Fibroblast of villous mesenchyme (primary cell): ENCODE measurements at regions not wholly inside any gene's neighbourhood (a gene's known extent, or its start where the extent isn't known, plus 50 kb on each side); places are given as distances from the start of the nearest gene placed in this dataset.

Experiments
- DNase-seq: peaks from one replicate; pipeline ENCODE4 v3.0.0-alpha.2; 2010; ENCODE audit warnings: low read depth
- H3K4me3 ChIP-seq: 2 replicates; pipeline ENCODE4 v1.5.1; 2011; ENCODE audit warnings: low read depth, mild to moderate bottlenecking, low read length
- TF ChIP-seq, protein P1 (sequence below): IDR thresholded peaks from 2 replicates; pipeline ENCODE4 v1.5.1; 2012; ENCODE audit warnings: low read depth, mild to moderate bottlenecking, low read length; ENCODE audit not compliant: insufficient read depth

GRCh38 chr5:36523450-36523849 lies 83.0 kb upstream of the SLC1A3 start:
- TF ChIP-seq, protein P1, sequence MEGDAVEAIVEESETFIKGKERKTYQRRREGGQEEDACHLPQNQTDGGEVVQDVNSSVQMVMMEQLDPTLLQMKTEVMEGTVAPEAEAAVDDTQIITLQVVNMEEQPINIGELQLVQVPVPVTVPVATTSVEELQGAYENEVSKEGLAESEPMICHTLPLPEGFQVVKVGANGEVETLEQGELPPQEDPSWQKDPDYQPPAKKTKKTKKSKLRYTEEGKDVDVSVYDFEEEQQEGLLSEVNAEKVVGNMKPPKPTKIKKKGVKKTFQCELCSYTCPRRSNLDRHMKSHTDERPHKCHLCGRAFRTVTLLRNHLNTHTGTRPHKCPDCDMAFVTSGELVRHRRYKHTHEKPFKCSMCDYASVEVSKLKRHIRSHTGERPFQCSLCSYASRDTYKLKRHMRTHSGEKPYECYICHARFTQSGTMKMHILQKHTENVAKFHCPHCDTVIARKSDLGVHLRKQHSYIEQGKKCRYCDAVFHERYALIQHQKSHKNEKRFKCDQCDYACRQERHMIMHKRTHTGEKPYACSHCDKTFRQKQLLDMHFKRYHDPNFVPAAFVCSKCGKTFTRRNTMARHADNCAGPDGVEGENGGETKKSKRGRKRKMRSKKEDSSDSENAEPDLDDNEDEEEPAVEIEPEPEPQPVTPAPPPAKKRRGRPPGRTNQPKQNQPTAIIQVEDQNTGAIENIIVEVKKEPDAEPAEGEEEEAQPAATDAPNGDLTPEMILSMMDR = no peak

DNA sequence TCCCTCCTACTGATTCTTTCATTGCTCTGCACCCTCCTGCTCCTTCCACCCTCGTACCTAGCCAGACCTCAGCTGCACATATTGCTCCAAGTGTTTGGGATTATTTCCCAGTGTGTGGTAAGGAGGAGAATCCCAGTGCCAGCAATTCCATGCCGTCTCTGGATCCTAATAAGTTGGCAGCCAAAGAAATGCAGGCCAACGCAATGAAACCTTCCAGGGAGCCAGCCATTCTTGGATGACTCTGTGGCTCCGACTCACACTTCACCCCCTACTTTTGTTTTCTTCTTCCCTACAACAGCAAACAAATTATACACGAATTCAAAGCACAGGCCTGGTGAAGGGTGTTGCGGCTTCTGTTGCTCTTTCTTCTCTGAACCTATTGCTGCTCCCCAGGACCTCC lies 82.5 kb upstream of the SLC1A3 start:
- H3K4me3 ChIP-seq = no peak overlapping the region
- no peak for DNase-seq
- TF ChIP-seq, protein P1 = no peak

More at GRCh38 chr5:36523450-36523849, 83.0 kb upstream of the SLC1A3 start:
- no peak overlapping the region for H3K4me3 ChIP-seq
- no peak for DNase-seq

- TF ChIP-seq, protein P1 = no peak
These were observed 79.9 kb upstream of the SLC1A3 start for GRCh38 chr5:36526537-36526936.

DNA sequence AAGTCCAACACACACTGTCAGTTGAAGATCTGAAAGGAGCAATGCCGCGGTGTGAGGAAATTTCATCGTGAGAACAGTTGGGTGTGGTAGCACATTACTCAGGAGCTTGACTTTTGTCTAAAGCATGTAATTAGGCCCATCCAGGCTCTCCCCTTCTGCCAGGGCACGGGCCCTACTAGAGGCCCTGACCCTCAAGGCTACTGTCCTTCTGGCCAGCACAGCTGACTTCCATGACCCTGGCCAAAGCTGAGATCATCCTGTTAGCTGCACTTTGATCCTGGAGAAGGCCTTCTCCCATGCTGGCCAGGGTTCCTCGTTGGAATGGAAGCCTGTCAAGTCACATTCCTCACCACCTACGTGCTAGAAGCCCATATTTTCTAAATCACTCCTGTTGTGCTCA lies 77.8 kb upstream of the SLC1A3 start:
- DNase-seq = no peak
- H3K4me3 ChIP-seq = no peak overlapping the region
- TF ChIP-seq, protein P1 = no peak

More at GRCh38 chr5:36526537-36526936, 79.9 kb upstream of the SLC1A3 start:
- H3K4me3 ChIP-seq = no peak overlapping the region
- no peak for DNase-seq

DNA sequence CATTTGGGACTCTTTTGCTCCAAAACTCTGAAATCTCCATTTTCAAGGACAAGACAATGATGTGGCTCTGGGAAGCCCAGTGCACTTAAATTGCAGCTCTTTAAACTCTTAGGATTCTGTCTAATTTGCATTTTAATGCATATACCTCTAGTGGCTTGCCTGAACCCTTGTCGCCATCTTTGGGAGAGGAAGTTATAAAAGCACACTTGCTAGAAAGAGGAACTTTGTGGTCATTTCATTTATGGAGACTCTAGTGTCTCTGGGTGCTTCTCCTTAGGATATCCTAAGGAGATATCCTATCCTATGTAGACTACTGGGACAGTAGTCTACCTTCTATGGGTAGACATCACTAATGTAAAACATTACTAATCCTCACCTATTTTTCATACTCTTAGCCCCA lies 77.3 kb upstream of the SLC1A3 start:
- TF ChIP-seq, protein P1 = no peak
- H3K4me3 ChIP-seq = no peak overlapping the region
- no peak for DNase-seq

DNA sequence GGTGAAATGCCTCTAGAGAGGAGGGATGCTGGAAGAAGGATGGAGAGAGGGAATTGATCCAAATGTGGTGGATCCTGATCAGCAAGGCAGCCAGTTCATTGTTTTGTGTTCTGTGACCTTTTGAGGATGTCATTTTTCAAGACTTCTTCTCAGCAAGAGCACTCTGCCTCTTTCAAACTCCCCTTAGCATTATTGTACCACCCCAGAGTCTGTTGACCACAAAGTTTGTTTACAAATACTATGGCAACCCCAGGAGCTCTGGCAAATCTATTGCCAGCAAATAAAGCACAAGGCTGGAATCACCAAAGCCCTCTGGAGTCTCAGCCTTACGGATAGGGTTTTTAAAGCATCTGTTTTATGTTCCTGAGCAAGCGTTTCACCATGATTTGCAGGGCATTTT lies 76.2 kb upstream of the SLC1A3 start:
- TF ChIP-seq, protein P1 = no peak
- DNase-seq = no peak

GRCh38 chr5:36531401-36531800 lies 75.0 kb upstream of the SLC1A3 start:
- DNase-seq = no peak
- no peak overlapping the region for H3K4me3 ChIP-seq
- TF ChIP-seq, protein P1 = no peak

More for the DNA sequence above, 76.2 kb upstream of the SLC1A3 start:
- H3K4me3 ChIP-seq = no peak overlapping the region
